Neural cell (in vitro differentiated cells): ENCODE measurements at regions not wholly inside any gene's neighbourhood (a gene's known extent, or its start where the extent isn't known, plus 50 kb on each side); places are given as distances from the start of the nearest gene placed in this dataset.

ENCODE experiments used
- H2AFZ ChIP-seq: fragments of 200-600, 300-800 bp; sonication (generic), shearing (Covaris generic); 2 replicates; pipeline ENCODE4 v1.6.0; 2014; ENCODE audit warnings: low read depth, mild to moderate bottlenecking, antibody characterized with exemption, low read length, moderate library complexity
- H3F3A ChIP-seq: fragments of 200-600 bp; shearing (Covaris generic); 2 replicates; pipeline ENCODE4 v1.6.1; 2016; ENCODE audit warnings: mild to moderate bottlenecking, moderate library complexity, mixed read lengths, antibody characterized with exemption, low read length; ENCODE audit not compliant: insufficient read depth, poor library complexity, severe bottlenecking
- H3K27ac ChIP-seq: fragments of 200-600, 300-800 bp; sonication (generic), shearing (Covaris generic); 2 replicates; pipeline ENCODE4 v1.5.1; 2014; ENCODE audit warnings: mild to moderate bottlenecking, low read length, moderate library complexity
- H3K27me3 ChIP-seq: fragments of 300-800, 200-600 bp; sonication (generic), shearing (Covaris generic); 2 replicates; pipeline ENCODE4 v1.6.0; 2014; ENCODE audit warnings: mild to moderate bottlenecking, low read depth, low read length, moderate library complexity; ENCODE audit not compliant: insufficient read depth
- H3K36me3 ChIP-seq: fragments of 300-800, 200-600 bp; sonication (generic), shearing (Covaris generic); 2 replicates; pipeline ENCODE4 v1.5.1; 2014; ENCODE audit warnings: mild to moderate bottlenecking, antibody characterized with exemption, low read length, moderate library complexity; ENCODE audit not compliant: insufficient read depth
- H3K4me2 ChIP-seq: fragments of 300-800, 200-600 bp; sonication (generic), shearing (Covaris generic); 2 replicates; pipeline ENCODE4 v1.6.0; 2014; ENCODE audit warnings: mild to moderate bottlenecking, low read length
- H3K4me3 ChIP-seq: fragments of 300-800, 200-600 bp; sonication (generic), shearing (Covaris generic); 2 replicates; pipeline ENCODE4 v1.5.1; 2014; ENCODE audit warnings: mild to moderate bottlenecking, low read length, moderate library complexity
- H3K79me2 ChIP-seq: fragments of 200-600 bp; shearing (Covaris generic); replicated peaks from 2 replicates; pipeline ENCODE4 v1.6.0; 2014; ENCODE audit warnings: mild to moderate bottlenecking, low read length, moderate library complexity; ENCODE audit not compliant: insufficient read depth
- H3K9ac ChIP-seq: fragments of 300-800, 200-600 bp; sonication (generic), shearing (Covaris generic); 2 replicates; pipeline ENCODE4 v1.6.1; 2016; ENCODE audit warnings: mild to moderate bottlenecking, low read length, mixed read lengths
- H3K9me2 ChIP-seq: fragments of 200-600 bp; shearing (Covaris generic); 2 replicates; pipeline ENCODE4 v1.6.1; 2016; ENCODE audit warnings: mild to moderate bottlenecking, low read length, mixed read lengths; ENCODE audit not compliant: insufficient read depth
- H3K9me3 ChIP-seq: fragments of 200-600, 300-800 bp; sonication (generic), shearing (Covaris generic); 2 replicates; pipeline ENCODE4 v1.6.1; 2016; ENCODE audit warnings: mild to moderate bottlenecking, mixed run types, low read length, moderate library complexity, mixed read lengths
- H4K20me1 ChIP-seq: fragments of 200-600 bp; shearing (Covaris generic); 2 replicates; pipeline ENCODE4 v1.6.1; 2016; ENCODE audit warnings: mild to moderate bottlenecking, mixed run types; ENCODE audit not compliant: insufficient read depth
- EP300 ChIP-seq: fragments of 450-650 bp; conservative IDR thresholded peaks from 2 replicates; pipeline ENCODE4 v1.6.1; 2014; ENCODE audit warnings: antibody characterized with exemption, mild to moderate bottlenecking, moderate library complexity; ENCODE audit not compliant: poor library complexity, severe bottlenecking
- EZH2 ChIP-seq: fragments of 200-600, 300-800 bp; shearing (Covaris generic), sonication (generic); IDR thresholded peaks from 2 replicates; pipeline ENCODE4 v1.6.1; 2014; ENCODE audit warnings: antibody characterized with exemption, low read length, borderline replicate concordance, mild to moderate bottlenecking; ENCODE audit not compliant: insufficient read depth, poor library complexity, severe bottlenecking
- MXI1 ChIP-seq: fragments of 450-650 bp; conservative IDR thresholded peaks from 2 replicates; pipeline ENCODE4 v1.6.1; 2014; ENCODE audit warnings: antibody characterized with exemption, mild to moderate bottlenecking; ENCODE audit not compliant: poor library complexity, severe bottlenecking
- POLR2AphosphoS5 ChIP-seq: IDR thresholded peaks from 2 replicates; pipeline ENCODE4 v1.6.1; 2012
- RAD21 ChIP-seq: fragments of 450-650 bp; conservative IDR thresholded peaks from 2 replicates; pipeline ENCODE4 v1.6.1; 2014; ENCODE audit warnings: antibody characterized with exemption, mild to moderate bottlenecking, moderate library complexity
- SMC3 ChIP-seq: fragments of 450-650 bp; conservative IDR thresholded peaks from 2 replicates; pipeline ENCODE4 v1.6.1; 2014; ENCODE audit warnings: antibody characterized with exemption, mild to moderate bottlenecking, moderate library complexity; ENCODE audit not compliant: poor library complexity
- TAF1 ChIP-seq: IDR thresholded peaks from 2 replicates; pipeline ENCODE4 v1.6.1; 2012; ENCODE audit warnings: low read depth
- TF ChIP-seq, protein P1 (sequence below): IDR thresholded peaks from 2 replicates; pipeline ENCODE4 v1.6.1; 2012; ENCODE audit warnings: borderline replicate concordance
- TF ChIP-seq, protein P2 (sequence below): fragments of 450-650 bp; IDR thresholded peaks from 2 replicates; pipeline ENCODE4 v1.5.1; 2014; ENCODE audit warnings: antibody characterized with exemption, mild to moderate bottlenecking, moderate library complexity; ENCODE audit not compliant: poor library complexity, severe bottlenecking

DNA sequence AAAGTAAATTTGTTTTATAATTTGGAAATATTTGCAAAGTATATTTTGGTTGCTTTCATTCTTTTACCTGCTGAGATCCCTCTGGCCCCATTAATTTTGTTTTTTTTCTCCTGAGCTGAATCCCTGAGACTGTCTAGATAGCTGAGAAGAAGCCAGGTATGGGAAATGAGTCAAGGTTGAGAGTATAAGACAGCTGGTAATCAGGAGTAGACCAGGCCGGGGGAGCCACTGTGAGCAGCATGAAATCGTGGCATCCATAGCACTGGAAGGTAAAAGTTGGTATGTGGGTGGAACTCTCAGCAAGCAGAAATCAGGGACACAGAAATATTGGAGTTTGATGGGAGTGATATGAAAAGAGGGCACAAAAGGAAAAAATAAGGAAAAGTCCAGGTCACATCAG is 164.5 kb downstream of the FHIP1A start:
- no peaks in the 10 kb centered on the region for H3K79me2 ChIP-seq
- H3K9me2 ChIP-seq: no peaks in the 10 kb centered on the region
- H3K9me3 ChIP-seq: no peaks in the 10 kb centered on the region
- no peak overlapping the region for H3K4me2 ChIP-seq
- H3K36me3 ChIP-seq: no peaks in the 10 kb centered on the region
- no peaks in the 10 kb centered on the region for H3F3A ChIP-seq
- H2AFZ ChIP-seq: no peak overlapping the region
- no peak overlapping the region for H3K4me3 ChIP-seq
- no peaks in the 10 kb centered on the region for H4K20me1 ChIP-seq
- no peak overlapping the region for H3K9ac ChIP-seq
- no peak for TF ChIP-seq POLR2AphosphoS5
- no peak for TF ChIP-seq SMC3
- TF ChIP-seq EP300: no peak
- TF ChIP-seq, protein P1, sequence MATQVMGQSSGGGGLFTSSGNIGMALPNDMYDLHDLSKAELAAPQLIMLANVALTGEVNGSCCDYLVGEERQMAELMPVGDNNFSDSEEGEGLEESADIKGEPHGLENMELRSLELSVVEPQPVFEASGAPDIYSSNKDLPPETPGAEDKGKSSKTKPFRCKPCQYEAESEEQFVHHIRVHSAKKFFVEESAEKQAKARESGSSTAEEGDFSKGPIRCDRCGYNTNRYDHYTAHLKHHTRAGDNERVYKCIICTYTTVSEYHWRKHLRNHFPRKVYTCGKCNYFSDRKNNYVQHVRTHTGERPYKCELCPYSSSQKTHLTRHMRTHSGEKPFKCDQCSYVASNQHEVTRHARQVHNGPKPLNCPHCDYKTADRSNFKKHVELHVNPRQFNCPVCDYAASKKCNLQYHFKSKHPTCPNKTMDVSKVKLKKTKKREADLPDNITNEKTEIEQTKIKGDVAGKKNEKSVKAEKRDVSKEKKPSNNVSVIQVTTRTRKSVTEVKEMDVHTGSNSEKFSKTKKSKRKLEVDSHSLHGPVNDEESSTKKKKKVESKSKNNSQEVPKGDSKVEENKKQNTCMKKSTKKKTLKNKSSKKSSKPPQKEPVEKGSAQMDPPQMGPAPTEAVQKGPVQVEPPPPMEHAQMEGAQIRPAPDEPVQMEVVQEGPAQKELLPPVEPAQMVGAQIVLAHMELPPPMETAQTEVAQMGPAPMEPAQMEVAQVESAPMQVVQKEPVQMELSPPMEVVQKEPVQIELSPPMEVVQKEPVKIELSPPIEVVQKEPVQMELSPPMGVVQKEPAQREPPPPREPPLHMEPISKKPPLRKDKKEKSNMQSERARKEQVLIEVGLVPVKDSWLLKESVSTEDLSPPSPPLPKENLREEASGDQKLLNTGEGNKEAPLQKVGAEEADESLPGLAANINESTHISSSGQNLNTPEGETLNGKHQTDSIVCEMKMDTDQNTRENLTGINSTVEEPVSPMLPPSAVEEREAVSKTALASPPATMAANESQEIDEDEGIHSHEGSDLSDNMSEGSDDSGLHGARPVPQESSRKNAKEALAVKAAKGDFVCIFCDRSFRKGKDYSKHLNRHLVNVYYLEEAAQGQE: no peak
- no peak for TF ChIP-seq MXI1
- no peak for TF ChIP-seq RAD21
- TF ChIP-seq, protein P2, sequence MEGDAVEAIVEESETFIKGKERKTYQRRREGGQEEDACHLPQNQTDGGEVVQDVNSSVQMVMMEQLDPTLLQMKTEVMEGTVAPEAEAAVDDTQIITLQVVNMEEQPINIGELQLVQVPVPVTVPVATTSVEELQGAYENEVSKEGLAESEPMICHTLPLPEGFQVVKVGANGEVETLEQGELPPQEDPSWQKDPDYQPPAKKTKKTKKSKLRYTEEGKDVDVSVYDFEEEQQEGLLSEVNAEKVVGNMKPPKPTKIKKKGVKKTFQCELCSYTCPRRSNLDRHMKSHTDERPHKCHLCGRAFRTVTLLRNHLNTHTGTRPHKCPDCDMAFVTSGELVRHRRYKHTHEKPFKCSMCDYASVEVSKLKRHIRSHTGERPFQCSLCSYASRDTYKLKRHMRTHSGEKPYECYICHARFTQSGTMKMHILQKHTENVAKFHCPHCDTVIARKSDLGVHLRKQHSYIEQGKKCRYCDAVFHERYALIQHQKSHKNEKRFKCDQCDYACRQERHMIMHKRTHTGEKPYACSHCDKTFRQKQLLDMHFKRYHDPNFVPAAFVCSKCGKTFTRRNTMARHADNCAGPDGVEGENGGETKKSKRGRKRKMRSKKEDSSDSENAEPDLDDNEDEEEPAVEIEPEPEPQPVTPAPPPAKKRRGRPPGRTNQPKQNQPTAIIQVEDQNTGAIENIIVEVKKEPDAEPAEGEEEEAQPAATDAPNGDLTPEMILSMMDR: no peak
- no peak for TF ChIP-seq TAF1
- TF ChIP-seq EZH2: no peak
- no peaks in the 10 kb centered on the region for H3K27me3 ChIP-seq
- no peak overlapping the region for H3K27ac ChIP-seq

DNA sequence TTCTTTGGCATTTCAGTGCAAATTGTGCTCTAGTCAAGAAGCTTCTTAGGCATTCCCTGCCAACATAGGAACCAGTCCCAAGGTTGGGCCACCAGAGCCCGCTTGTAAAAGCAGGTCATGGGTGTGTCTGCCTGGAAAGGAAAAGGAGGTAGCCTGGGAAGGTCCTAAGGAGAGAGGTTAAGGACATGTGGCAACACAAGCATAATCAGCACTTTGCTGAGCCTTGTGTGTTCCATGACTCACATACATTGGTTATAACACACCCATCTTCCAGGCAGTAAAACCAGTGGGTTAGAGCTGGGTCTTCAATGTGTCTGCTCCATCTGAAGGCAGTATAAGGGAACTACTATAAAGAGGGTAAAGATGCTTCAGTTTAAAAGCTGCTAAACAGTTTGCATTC is 165.0 kb downstream of the FHIP1A start:
- Histone ChIP-seq H3K27me3 (no peaks in the 10 kb centered on the region), H4K20me1 (no peaks in the 10 kb centered on the region), H3K36me3 (no peaks in the 10 kb centered on the region), H3K9me3 (no peaks in the 10 kb centered on the region), H3F3A (no peaks in the 10 kb centered on the region), H3K9ac (no peak overlapping the region), H3K27ac (no peak overlapping the region), H3K9me2 (no peaks in the 10 kb centered on the region), H3K79me2 (no peaks in the 10 kb centered on the region), H3K4me3 (no peak overlapping the region), H2AFZ (no peak overlapping the region), H3K4me2 (no peak overlapping the region)
- TF ChIP-seq EZH2 (no peak), RAD21 (no peak), TAF1 (no peak), POLR2AphosphoS5 (no peak), MXI1 (no peak), EP300 (no peak), SMC3 (no peak)
- TF ChIP-seq, protein P2: no peak
- TF ChIP-seq, protein P1: no peak
